Body of pancreas (tissue), 4 donors: ENCODE measurements at regions not wholly inside any gene's neighbourhood (a gene's known extent, or its start where the extent isn't known, plus 50 kb on each side); places are given as distances from the start of the nearest gene placed in this dataset.

ENCODE experiments used
- POLR2A ChIP-seq, 3 donors: fragments of 450-650 bp; IDR thresholded peaks; one replicate each; pipeline ENCODE4 v1.6.1; 2016; ENCODE audit warnings: antibody characterized with exemption in 3 of 3, mild to moderate bottlenecking in 2 of 3
- TF ChIP-seq, protein P1 (sequence below), 7 experiments: fragments of 450-650 bp in 4 of 7; fragments of 200-600 bp in 3 of 7; sonication (generic) in 3 of 7; IDR thresholded peaks; one replicate each; pipeline ENCODE4 v1.5.1; 2016 to 2019; ENCODE audit warnings: antibody characterized with exemption in 7 of 7

DNA sequence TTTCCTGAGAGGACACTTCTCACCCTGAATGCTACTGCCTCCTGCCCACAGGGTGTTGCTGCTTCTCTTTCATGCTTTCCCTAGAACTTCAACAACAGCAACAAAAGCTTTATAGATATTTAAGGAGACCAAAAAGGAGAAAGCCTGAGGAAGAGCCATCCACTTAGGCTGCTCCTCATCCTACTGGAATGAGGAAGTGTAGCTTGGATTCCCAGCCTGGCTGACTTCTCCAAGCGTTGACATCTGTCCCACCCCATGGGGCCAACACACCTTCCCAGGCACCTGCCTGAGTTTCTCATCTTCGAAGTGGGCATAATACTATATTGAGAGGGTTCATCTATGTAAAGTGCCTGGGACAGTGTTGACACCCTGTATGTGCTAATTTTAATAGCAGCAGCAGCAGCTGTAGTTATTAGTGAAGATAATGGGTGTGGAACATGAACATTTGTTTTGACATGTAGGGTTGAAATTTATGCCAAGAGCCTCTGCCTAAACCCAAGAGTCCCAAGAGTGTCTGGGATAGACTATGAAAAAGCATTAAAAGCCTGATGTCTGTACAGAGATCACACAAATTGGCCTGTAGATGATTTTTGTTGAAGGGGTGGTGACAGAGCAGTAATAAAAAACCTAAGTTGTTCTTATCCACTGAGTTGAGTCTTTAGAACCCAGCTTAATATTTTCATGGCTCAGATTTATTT, 96.5 kb upstream of the PIAS1 start:
- no peak for TF ChIP-seq POLR2A (IDR thresholded peaks at IDR 0.05)
- TF ChIP-seq, protein P1, sequence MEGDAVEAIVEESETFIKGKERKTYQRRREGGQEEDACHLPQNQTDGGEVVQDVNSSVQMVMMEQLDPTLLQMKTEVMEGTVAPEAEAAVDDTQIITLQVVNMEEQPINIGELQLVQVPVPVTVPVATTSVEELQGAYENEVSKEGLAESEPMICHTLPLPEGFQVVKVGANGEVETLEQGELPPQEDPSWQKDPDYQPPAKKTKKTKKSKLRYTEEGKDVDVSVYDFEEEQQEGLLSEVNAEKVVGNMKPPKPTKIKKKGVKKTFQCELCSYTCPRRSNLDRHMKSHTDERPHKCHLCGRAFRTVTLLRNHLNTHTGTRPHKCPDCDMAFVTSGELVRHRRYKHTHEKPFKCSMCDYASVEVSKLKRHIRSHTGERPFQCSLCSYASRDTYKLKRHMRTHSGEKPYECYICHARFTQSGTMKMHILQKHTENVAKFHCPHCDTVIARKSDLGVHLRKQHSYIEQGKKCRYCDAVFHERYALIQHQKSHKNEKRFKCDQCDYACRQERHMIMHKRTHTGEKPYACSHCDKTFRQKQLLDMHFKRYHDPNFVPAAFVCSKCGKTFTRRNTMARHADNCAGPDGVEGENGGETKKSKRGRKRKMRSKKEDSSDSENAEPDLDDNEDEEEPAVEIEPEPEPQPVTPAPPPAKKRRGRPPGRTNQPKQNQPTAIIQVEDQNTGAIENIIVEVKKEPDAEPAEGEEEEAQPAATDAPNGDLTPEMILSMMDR (IDR thresholded peaks at IDR 0.05) = no peak
